Right atrium auricular region (tissue), 2 donors: ENCODE measurements at regions not wholly inside any gene's neighbourhood (a gene's known extent, or its start where the extent isn't known, plus 50 kb on each side); places are given as distances from the start of the nearest gene placed in this dataset.

ENCODE experiments used
- DNase-seq: peaks from one replicate; pipeline ENCODE4 v3.0.0-alpha.2; 2019; ENCODE audit warnings: low spot score
- H3K27ac ChIP-seq, 2 donors: fragments of 200-600 bp; sonication (generic); 1 replicate in 1 of 2; 2 replicates in 1 of 2; pipeline ENCODE4 v1.5.1; 2016 to 2019
- H3K27me3 ChIP-seq, 2 donors: fragments of 200-600 bp; sonication (generic); one replicate each; pipeline versions ENCODE4 v1.5.1 to v1.6.0; 2017 to 2019
- H3K36me3 ChIP-seq: fragments of 200-600 bp; sonication (generic); one replicate; pipeline ENCODE4 v1.5.1; 2016
- H3K4me1 ChIP-seq, 2 donors: fragments of 200-600 bp; sonication (generic); one replicate each; pipeline versions ENCODE4 v1.5.1 to v1.6.0; 2017 to 2019
- H3K4me3 ChIP-seq, 2 donors: fragments of 200-600 bp; sonication (generic); 1 replicate in 1 of 2; 2 replicates in 1 of 2; pipeline ENCODE4 v1.5.1; 2017 to 2019; ENCODE audit warnings: mild to moderate bottlenecking in 1 of 2, moderate library complexity in 1 of 2
- H3K9me3 ChIP-seq, 2 donors: fragments of 200-600 bp; sonication (generic); one replicate each; pipeline ENCODE4 v1.5.1; 2019
- CTCF ChIP-seq, 2 donors: fragments of 200-600 bp; sonication (generic); IDR thresholded peaks; one replicate each; pipeline ENCODE4 v1.5.1; 2019; ENCODE audit warnings: antibody characterized with exemption in 2 of 2

- no peaks in the 10 kb centered on the region for H3K4me1 ChIP-seq
- H3K4me3 ChIP-seq = no peak overlapping the region
- H3K36me3 ChIP-seq = no peaks in the 10 kb centered on the region
- DNase-seq = no peak
- H3K27ac ChIP-seq = no peak overlapping the region
- H3K27me3 ChIP-seq = no peaks in the 10 kb centered on the region
- no peak for TF ChIP-seq CTCF (IDR thresholded peaks at IDR 0.05)
- no peaks in the 10 kb centered on the region for H3K9me3 ChIP-seq
These were observed 94.4 kb upstream of the IER5L start for GRCh38 chr9:129272348-129273025.

GRCh38 chr9:129270903-129271431 lies 92.9 kb upstream of the IER5L start:
- Histone ChIP-seq H3K27ac (no peak overlapping the region), H3K4me3 (no peak overlapping the region), H3K4me1 (no peaks in the 10 kb centered on the region), H3K36me3 (no peaks in the 10 kb centered on the region), H3K27me3 (no peaks in the 10 kb centered on the region), H3K9me3 (no peaks in the 10 kb centered on the region)
- DNase-seq = no peak
- no peak for TF ChIP-seq CTCF (IDR thresholded peaks at IDR 0.05)

GRCh38 chr9:129270205-129270604 lies 92.1 kb upstream of the IER5L start:
- no peaks in the 10 kb centered on the region for H3K9me3 ChIP-seq
- H3K4me1 ChIP-seq = no peaks in the 10 kb centered on the region
- no peak overlapping the region for H3K27ac ChIP-seq
- no peak for TF ChIP-seq CTCF (IDR thresholded peaks at IDR 0.05)
- H3K36me3 ChIP-seq = no peaks in the 10 kb centered on the region
- DNase-seq = no peak
- no peak overlapping the region for H3K4me3 ChIP-seq
- H3K27me3 ChIP-seq = no peaks in the 10 kb centered on the region

GRCh38 chr9:129267141-129267540 lies 89.1 kb upstream of the IER5L start:
- no peaks in the 10 kb centered on the region for H3K4me1 ChIP-seq
- no peak overlapping the region for H3K27ac ChIP-seq
- H3K9me3 ChIP-seq = no peaks in the 10 kb centered on the region
- no peaks in the 10 kb centered on the region for H3K27me3 ChIP-seq
- H3K36me3 ChIP-seq = no peaks in the 10 kb centered on the region
- no peak for TF ChIP-seq CTCF (IDR thresholded peaks at IDR 0.05)
- H3K4me3 ChIP-seq = no peak overlapping the region
- DNase-seq = no peak

GRCh38 chr9:129266536-129266935 lies 88.5 kb upstream of the IER5L start:
- H3K36me3 ChIP-seq = no peaks in the 10 kb centered on the region
- H3K27me3 ChIP-seq = no peaks in the 10 kb centered on the region
- H3K4me1 ChIP-seq = no peaks in the 10 kb centered on the region
- no peak for TF ChIP-seq CTCF (IDR thresholded peaks at IDR 0.05)
- no peak overlapping the region for H3K27ac ChIP-seq
- no peak overlapping the region for H3K4me3 ChIP-seq
- DNase-seq = no peak
- no peaks in the 10 kb centered on the region for H3K9me3 ChIP-seq

- H3K36me3 ChIP-seq = no peaks in the 10 kb centered on the region
- H3K9me3 ChIP-seq = no peaks in the 10 kb centered on the region
- no peak for DNase-seq
- no peaks in the 10 kb centered on the region for H3K4me1 ChIP-seq
- TF ChIP-seq CTCF (IDR thresholded peaks at IDR 0.05) = no peak
- no peaks in the 10 kb centered on the region for H3K27me3 ChIP-seq
- no peak overlapping the region for H3K27ac ChIP-seq
- no peak overlapping the region for H3K4me3 ChIP-seq
These were observed 86.3 kb upstream of the IER5L start for GRCh38 chr9:129264388-129264787.
